ENCODE measurements at regions not wholly inside any gene's neighbourhood (a gene's known extent, or its start where the extent isn't known, plus 50 kb on each side); places are given as distances from the start of the nearest gene placed in this dataset.

DNA sequence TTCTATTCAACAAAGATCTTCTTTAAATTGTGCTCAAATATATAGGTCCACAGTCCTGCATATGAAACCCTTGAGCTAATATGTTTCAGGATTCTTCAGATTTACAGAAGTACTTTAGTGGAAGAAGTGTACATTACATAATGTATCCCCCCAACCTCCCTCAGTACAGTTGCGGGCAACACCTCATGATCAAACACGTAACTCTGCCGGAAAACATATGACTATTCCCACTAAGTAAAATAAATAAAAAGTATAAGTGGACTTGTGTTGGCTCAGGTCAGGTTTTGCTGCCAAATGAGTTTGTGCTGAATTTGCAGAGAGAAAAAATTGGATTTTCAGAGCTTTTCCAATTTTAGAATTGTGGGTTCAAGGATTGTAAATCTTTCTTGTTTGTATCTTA, 267.6 kb upstream of the MDFIC2 start:
- DNase-seq (ENCODE audit: low read depth in 1 of 2, low spot score in 1 of 2), result no peak

DNA sequence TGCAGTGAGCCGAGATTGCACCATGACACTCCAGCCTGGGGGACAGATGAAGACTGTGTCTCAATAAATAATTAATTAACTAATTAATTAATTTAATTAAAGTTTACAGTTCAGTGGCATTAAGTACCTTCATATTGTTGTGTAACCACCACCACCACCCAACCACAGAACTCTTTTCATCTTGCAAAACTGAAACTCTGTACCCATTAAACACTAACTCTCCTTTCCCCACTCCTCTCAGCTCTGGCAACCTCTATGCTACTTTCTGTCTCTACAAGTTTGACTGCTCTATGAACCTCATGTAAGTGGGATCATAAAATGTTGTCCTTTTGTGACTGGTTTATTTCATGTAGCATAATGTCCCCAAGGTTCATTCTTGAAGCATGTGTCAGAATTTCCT, 259.3 kb upstream of the MDFIC2 start:
- DNase-seq (ENCODE audit: low read depth in 1 of 2, low spot score in 1 of 2), result no peak

DNA sequence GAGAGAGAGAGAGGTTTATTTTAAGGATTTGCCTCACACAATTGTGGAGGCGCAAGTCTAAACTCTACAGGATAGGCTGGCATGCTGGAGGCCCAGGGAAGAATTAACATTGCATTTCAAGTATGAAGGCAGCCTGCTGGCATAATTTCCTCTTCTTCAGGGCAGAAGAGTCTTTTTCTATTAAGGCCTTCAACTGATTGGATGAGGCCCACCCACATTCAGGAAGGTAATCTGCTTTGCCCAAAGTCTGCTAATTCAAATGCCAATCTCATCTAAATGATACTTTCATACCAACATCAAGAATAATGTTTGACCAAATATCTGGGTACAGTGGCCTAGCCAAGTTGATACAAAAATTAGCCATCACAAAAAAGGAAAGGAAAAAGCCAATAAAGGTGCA, 258.1 kb upstream of the MDFIC2 start:
- no peak for DNase-seq (ENCODE audit: low read depth in 1 of 2, low spot score in 1 of 2)

DNA sequence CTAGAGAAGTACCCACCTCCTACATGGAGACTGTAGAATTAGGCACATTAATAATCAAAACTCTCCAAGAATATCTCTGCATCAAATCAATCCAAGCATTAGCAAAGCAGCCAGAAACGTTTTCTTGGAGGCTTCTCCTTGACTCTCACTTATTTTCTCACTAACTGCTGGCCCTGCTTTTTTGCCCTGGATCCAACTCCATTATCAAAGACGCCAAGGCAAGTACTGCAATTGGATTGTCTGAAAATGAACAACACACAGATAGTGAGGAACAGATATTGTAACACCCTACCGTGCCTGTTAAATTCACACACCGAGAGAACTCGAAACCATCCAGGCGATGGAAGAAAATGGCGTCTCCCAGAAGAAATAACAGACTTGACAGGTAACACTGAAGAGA, 256.2 kb upstream of the MDFIC2 start:
- DNase-seq (ENCODE audit: low read depth in 1 of 2, low spot score in 1 of 2), result no peak

GRCh38 chr3:70565861-70566260, 253.4 kb upstream of the MDFIC2 start:
- no peak for DNase-seq (ENCODE audit: low read depth in 1 of 2, low spot score in 1 of 2)

DNA sequence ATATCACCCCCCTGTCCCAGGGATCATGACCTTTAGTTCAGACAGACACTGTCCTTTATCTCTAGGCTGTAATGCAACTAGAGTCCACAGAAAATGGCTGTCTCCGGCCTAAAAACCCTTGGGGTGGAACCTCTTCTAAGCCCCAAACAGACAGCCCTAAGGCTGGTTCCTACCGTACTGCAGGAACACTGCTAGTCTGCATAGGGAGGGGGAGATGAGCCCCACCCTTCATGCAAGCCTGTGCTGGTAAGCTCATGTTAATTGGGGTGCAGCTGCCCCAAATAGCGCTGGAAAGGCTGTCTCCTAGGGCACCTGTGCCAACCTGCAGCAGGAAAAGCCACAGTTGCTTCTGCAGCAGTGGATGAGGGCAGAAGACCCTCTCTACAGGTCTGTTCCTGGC, 252.1 kb upstream of the MDFIC2 start:
- DNase-seq (ENCODE audit: low read depth in 1 of 2, low spot score in 1 of 2), result no peak

DNA sequence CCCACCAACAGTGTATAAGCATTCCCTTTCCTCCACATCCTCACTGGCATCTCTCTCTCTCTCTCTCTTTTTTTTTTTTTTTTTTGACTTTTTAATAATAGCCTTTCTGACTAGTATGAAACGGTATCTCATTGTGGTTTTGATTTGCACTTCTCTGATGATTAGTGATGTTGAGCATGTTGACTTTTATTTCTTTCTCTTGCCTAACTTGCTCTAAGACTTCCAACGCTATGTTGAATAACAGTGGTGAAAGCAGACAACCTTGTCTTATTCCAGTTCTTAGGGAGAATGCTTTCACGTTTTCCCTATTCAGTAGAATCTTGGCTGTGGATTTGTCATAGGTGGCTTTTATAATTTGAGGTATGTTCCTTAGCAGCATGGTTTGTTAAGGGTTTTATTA, 249.4 kb upstream of the MDFIC2 start:
- DNase-seq (ENCODE audit: low read depth in 1 of 2, low spot score in 1 of 2), result no peak

DNA sequence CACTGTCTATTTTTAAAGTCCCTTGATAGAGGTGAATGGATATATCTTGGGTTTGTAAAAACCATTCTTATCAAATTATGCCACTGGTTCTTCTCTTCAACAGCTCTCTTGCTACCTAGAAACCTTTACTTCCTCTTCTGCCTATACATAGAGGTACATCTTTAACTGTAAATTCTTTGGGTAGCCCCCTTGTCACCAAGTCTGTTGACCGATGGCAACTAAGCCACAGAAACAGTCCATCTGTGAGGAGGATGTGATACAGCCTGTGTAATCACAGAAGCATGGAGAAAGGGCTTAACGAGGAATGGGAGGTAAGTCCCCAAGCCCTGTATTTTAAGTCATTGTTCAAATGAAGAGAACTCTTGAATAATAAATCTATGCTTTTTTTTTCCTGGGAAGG, 246.5 kb upstream of the MDFIC2 start:
- DNase-seq (ENCODE audit: low read depth in 1 of 2, low spot score in 1 of 2), result no peak

GRCh38 chr3:70557976-70558375, 245.5 kb upstream of the MDFIC2 start:
- DNase-seq (ENCODE audit: low read depth in 1 of 2, low spot score in 1 of 2), result no peak

GRCh38 chr3:70556056-70556455, 243.6 kb upstream of the MDFIC2 start:
- DNase-seq (ENCODE audit: low read depth in 1 of 2, low spot score in 1 of 2), result no peak

DNA sequence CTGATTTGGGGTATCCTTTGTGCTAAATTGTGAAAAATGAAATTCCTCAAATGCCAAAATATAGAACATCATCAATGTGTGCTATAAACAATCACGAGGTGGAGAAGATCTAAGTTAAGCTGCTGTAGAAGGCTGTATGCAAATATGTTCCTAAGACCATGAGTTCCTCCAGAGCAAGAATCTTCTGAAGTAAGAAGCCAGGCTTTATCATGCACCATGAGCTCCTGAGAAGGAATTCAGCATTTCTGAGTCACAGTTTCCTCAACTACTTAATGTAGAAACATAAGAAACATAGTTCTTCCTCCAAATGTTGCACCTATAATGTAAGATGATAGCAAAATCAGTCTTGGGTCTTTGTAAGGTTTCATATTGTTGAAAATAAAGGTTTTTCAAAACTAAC, 241.7 kb upstream of the MDFIC2 start:
- no peak for DNase-seq (ENCODE audit: low read depth in 1 of 2, low spot score in 1 of 2)

- peak; percentile 56 to 57 for DNase-seq (ENCODE audit: low read depth in 1 of 2, low spot score in 1 of 2)
Observed at GRCh38 chr3:70550723-70551319, 238.4 kb upstream of the MDFIC2 start.

DNA sequence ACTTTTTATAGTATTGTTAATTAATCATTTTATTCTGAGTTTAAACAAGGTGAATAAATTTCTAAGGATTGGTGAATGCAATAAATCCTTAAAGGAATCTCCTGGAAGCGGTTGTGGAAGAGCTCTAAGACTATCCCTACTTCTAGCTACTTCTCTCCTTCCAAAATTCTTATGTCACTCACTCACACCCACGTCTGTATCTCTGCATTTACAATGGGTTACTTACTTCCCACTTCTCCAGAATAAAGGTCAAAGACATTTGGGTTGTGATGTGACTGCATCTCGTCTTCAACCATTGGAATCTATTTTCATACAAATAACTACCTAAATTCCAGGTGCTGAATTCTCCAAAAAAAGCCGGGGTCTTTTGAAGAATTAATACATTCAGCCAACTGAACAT, 234.2 kb upstream of the MDFIC2 start:
- DNase-seq (ENCODE audit: low read depth in 1 of 2, low spot score in 1 of 2), result no peak

- no peak for DNase-seq (ENCODE audit: low read depth in 1 of 2, low spot score in 1 of 2)
Observed at GRCh38 chr3:70543493-70543892, 231.1 kb upstream of the MDFIC2 start.

GRCh38 chr3:70539908-70540307, 227.5 kb upstream of the MDFIC2 start:
- DNase-seq (ENCODE audit: low read depth in 1 of 2, low spot score in 1 of 2), result no peak

DNA sequence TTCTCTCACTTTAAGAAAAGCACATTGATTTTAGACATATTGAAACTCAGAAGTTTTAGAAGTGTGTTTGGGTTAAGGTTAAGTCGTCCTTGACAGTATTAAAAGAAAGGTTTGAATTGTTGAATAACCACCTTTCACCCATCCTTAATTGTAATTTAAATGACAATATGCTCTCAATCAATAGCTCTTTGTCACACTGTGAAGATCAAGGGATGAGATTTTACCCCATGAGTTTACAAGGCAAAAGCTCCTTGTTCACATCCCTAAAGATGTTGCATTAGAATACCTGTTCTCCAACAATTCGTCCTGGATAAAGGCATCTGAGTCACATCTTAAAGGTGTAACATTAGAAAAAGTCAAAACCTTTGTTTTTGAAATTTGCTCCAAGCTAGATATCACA, 220.4 kb upstream of the MDFIC2 start:
- DNase-seq (ENCODE audit: low read depth in 1 of 2, low spot score in 1 of 2), result no peak

DNA sequence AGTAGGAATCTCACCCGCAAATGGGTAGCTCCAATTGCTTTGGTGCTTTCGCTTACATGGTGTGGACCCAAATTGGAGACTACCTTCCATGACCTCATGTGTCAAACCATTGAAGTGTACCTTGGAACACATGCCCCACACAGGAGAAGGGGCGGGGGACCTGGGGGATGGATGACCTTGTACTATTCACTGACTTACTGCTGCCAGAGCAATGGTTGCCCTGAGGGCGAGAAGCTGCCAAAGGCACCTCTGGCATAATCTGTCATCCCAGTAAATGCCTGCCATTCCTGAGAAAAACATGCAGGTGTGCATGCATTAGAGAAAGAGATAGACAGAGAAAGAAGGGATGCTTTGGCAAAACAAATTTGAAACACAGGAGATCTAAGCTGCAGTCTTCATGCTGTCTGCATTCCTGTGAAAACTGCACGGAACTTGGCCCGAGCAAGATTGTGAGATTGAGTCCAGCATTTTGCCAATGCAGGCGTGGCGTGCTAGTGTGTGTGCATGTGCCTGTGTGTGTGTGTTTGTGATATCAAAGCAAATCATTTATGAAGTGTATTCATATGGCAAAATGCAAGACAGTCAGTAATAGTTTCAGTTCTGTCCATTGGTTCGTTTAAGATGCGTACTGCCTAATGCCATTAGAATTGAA, 219.5 kb upstream of the MDFIC2 start:
- no peak for DNase-seq (ENCODE audit: low read depth in 1 of 2, low spot score in 1 of 2)

DNA sequence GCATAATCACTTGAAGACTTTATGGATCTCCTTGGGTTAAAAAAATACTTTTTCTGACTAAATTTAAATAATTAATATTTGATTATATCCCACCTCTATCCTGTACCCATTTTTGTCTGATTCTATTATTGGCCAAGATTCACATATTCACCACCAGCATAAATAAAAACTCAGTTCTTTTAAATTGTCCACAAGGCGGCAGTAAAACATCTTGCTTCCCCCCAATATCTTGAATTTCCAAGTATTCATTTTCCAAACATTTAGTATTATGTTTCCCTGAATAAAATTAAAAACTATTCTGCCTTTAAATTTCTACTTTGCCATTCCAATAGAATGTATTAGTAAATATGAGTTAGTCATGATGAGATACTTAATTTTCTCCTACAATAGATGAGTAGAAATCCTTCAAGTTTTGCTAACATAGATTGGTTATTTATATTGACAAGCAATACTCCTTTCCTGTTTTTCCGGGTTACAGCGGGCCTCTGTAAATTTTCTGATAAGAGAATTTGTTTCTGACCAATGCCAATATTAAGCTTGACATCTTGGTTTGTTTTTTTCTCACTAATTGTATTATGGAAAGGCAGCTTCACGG, 218.7 kb upstream of the MDFIC2 start:
- DNase-seq (ENCODE audit: low read depth in 1 of 2, low spot score in 1 of 2), result no peak

DNA sequence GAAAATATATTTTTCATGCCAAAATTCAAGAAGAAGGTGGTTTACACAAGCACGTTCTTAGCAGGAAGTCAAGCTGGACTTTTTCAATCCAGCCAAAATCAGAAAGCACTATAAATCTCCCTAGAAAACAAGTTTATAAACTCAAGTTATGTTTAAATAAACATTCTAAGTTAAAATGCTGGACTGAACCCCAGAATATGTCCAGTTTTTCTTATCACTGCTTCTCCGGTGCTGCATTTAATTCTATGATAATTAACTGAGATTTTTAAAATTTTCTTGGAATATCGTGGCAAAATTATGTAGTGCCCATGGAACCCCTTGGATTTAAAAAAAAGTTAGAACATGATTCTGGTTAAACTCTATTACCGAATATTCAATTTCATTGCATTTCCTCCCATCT, 218.2 kb upstream of the MDFIC2 start:
- DNase-seq (ENCODE audit: low read depth in 1 of 2, low spot score in 1 of 2), result no peak

DNA sequence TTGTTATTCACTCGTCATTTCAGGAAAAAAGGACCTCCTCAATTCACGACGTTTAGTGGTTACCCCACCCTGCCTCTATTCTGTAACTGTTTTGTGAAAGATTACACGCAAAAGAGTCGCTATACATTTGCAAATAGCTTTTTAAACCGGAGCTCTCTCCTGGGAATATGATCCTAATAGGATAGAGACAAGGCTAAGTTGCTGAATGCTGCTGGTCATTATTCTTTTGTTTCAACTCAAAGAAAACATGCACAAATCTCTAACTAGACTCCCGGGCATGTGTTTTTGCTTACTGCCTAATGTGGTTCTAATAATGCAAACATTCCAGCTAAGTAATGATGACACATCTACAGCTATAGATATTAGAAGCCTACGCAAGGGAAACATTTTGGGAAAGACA, 214.6 kb upstream of the MDFIC2 start:
- no peak for DNase-seq (ENCODE audit: low read depth in 1 of 2, low spot score in 1 of 2)

DNA sequence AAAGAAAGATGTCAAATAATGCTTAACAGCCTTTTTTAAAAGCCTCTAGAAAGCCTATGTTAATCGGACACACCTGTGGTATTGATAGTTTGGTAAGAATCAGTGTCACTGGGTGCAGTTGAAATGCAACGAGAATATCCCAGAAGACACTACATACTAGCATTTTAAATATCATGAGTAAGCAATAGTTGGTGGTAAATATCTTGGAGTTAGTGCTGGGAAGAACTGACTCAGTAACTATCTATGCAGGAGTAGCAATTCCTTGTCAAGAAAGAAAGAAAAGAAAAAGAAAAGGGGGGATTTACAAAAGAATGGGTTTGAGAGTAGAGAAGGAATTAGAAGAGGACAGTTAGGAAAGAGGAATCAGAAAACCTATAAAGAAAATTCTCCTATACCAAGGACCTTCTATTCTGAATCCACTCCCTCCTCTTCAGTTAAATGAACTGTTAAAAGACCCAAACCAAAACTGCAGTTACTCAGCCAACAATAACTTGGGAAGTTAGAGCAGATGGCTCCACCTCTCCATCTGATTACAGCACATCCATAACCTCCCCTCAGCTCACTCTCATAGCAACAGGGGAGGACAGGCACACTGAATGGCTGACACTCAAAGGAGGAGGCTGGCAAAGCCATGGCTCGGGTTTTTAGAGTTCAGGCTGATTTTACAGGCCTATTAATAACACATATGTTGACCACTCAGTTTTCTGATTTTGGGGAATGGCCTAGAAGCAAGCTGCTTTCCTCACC, 207.6 kb upstream of the MDFIC2 start:
- no peak for DNase-seq (ENCODE audit: low read depth in 1 of 2, low spot score in 1 of 2)

DNA sequence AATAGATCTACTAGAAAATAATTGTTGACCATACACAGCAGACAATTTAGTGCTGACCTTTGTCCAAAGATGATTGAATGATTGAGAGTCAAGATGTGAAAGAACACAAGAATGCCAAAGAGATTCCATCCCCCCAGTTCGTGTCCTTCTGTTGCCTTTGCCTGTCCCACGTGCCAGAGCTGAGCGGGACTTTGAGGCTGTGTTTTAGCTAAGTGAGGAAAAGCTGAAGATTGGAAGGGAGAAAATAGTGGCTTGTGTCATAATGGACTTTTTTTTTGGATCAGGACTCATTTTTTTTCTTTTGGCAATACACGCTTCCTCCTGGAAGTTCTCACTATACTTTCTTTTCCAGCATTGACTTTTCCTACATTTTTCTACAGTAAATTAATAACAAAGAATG, 206.6 kb upstream of the MDFIC2 start:
- no peak for DNase-seq (ENCODE audit: low read depth in 1 of 2, low spot score in 1 of 2)
